ENCODE measurements at regions not wholly inside any gene's neighbourhood (a gene's known extent, or its start where the extent isn't known, plus 50 kb on each side); places are given as distances from the start of the nearest gene placed in this dataset.

DNA sequence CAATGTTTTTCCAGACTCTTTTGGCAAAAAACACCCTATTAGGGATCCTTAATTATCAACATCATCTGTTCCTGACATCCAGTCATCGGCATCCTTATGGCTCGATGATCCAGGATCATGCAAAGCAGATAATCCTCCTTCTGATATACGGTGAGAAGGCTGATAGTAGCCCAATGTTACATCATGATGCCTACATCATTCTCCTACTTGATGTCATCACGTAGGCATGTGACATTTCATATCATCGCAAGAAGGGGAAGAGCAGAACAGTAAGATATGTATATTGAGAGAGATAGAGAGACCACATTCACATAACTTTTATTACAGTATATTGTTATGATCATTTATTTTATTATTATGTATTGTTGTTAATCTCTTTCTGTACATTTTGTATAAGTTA is 168.6 kb downstream of the ADAMTS15 start:
- DNase-seq (ENCODE audit: low read depth, low spot score) (no peak), ATAC-seq (no peak)
- Histone ChIP-seq H3K4me3 (ENCODE audit: low read depth in 2 of 2, low read length in 2 of 2) (no peak overlapping the region), H3K9me3 (ENCODE audit: control insufficient read depth, insufficient read depth, low read depth, low read length) (no peaks in the 10 kb centered on the region), H3K36me3 (ENCODE audit: control insufficient read depth, insufficient read depth, low read length) (no peaks in the 10 kb centered on the region), H3K27me3 (ENCODE audit: control insufficient read depth, insufficient read depth, low read length) (no peaks in the 10 kb centered on the region), H3K27ac (ENCODE audit: low read length) (no peak overlapping the region), H3K4me1 (ENCODE audit: control insufficient read depth, insufficient read depth, low read length) (no peaks in the 10 kb centered on the region)
- ChIA-PET POLR2A (no interaction called here), CTCF (no interaction called here)
- no TSS peak for BruUV-seq (replicated peaks)
- intact Hi-C loops (cut with micrococcal nuclease; ENCODE audit: unreplicated experiment) (no loop called here), in situ Hi-C loops (cut with HindIII; ENCODE audit: low pct_unique_long_range_greater_than_20kb, low sequenced_read_pairs) (no loop called here)
- TF ChIP-seq, protein P1, sequence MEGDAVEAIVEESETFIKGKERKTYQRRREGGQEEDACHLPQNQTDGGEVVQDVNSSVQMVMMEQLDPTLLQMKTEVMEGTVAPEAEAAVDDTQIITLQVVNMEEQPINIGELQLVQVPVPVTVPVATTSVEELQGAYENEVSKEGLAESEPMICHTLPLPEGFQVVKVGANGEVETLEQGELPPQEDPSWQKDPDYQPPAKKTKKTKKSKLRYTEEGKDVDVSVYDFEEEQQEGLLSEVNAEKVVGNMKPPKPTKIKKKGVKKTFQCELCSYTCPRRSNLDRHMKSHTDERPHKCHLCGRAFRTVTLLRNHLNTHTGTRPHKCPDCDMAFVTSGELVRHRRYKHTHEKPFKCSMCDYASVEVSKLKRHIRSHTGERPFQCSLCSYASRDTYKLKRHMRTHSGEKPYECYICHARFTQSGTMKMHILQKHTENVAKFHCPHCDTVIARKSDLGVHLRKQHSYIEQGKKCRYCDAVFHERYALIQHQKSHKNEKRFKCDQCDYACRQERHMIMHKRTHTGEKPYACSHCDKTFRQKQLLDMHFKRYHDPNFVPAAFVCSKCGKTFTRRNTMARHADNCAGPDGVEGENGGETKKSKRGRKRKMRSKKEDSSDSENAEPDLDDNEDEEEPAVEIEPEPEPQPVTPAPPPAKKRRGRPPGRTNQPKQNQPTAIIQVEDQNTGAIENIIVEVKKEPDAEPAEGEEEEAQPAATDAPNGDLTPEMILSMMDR (IDR thresholded peaks at IDR 0.05), result no peak
- TF ChIP-seq POLR2AphosphoS5 (IDR thresholded peaks at IDR 0.05; ENCODE audit: low read depth, low read length), result no peak
- TF ChIP-seq, protein P2, sequence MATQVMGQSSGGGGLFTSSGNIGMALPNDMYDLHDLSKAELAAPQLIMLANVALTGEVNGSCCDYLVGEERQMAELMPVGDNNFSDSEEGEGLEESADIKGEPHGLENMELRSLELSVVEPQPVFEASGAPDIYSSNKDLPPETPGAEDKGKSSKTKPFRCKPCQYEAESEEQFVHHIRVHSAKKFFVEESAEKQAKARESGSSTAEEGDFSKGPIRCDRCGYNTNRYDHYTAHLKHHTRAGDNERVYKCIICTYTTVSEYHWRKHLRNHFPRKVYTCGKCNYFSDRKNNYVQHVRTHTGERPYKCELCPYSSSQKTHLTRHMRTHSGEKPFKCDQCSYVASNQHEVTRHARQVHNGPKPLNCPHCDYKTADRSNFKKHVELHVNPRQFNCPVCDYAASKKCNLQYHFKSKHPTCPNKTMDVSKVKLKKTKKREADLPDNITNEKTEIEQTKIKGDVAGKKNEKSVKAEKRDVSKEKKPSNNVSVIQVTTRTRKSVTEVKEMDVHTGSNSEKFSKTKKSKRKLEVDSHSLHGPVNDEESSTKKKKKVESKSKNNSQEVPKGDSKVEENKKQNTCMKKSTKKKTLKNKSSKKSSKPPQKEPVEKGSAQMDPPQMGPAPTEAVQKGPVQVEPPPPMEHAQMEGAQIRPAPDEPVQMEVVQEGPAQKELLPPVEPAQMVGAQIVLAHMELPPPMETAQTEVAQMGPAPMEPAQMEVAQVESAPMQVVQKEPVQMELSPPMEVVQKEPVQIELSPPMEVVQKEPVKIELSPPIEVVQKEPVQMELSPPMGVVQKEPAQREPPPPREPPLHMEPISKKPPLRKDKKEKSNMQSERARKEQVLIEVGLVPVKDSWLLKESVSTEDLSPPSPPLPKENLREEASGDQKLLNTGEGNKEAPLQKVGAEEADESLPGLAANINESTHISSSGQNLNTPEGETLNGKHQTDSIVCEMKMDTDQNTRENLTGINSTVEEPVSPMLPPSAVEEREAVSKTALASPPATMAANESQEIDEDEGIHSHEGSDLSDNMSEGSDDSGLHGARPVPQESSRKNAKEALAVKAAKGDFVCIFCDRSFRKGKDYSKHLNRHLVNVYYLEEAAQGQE (IDR thresholded peaks at IDR 0.05; ENCODE audit: insufficient read depth in 1 of 2, low read depth in 2 of 2, low read length in 1 of 2), result no peak
- no peak for TF ChIP-seq SIN3A (IDR thresholded peaks at IDR 0.05; ENCODE audit: borderline replicate concordance, insufficient read depth, low read depth, low read length)
- TF ChIP-seq TCF7L2 (IDR thresholded peaks at IDR 0.05; ENCODE audit: low read depth, low read length), result no peak

DNA sequence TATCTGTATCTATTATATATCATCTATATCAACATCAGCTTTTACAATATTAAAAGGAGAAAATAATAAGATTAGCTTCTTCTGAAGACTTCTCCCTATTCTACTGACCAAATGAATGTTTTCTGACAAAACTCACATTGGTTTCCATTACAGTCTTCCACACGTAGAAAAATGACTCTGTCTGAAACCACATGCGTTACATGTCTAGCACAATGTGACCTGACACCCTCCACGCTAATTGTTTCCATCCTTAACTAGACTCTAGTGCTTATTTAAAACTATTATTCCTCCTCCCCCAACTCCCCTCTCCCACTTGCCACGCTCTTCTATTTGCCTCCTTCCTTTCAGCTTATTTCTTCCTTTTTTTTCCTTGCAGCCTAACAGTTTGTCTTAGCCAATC is 172.1 kb downstream of the ADAMTS15 start:
- DNase-seq (ENCODE audit: low read depth, low spot score) (no peak), ATAC-seq (no peak)
- ChIA-PET CTCF (no interaction called here), POLR2A (no interaction called here)
- no peak overlapping the region for H3K4me3 ChIP-seq (ENCODE audit: low read depth in 2 of 2, low read length in 2 of 2)
- H3K36me3 ChIP-seq (ENCODE audit: control insufficient read depth, insufficient read depth, low read length), result no peaks in the 10 kb centered on the region
- no peaks in the 10 kb centered on the region for H3K4me1 ChIP-seq (ENCODE audit: control insufficient read depth, insufficient read depth, low read length)
- in situ Hi-C loops (cut with HindIII; ENCODE audit: low pct_unique_long_range_greater_than_20kb, low sequenced_read_pairs), result no loop called here
- H3K27me3 ChIP-seq (ENCODE audit: control insufficient read depth, insufficient read depth, low read length), result no peaks in the 10 kb centered on the region
- no peaks in the 10 kb centered on the region for H3K9me3 ChIP-seq (ENCODE audit: control insufficient read depth, insufficient read depth, low read depth, low read length)
- BruUV-seq (replicated peaks), result no TSS peak
- TF ChIP-seq, protein P1 (IDR thresholded peaks at IDR 0.05), result no peak
- TF ChIP-seq POLR2AphosphoS5 (IDR thresholded peaks at IDR 0.05; ENCODE audit: low read depth, low read length) (no peak), TCF7L2 (IDR thresholded peaks at IDR 0.05; ENCODE audit: low read depth, low read length) (no peak), SIN3A (IDR thresholded peaks at IDR 0.05; ENCODE audit: borderline replicate concordance, insufficient read depth, low read depth, low read length) (no peak)
- TF ChIP-seq, protein P2 (IDR thresholded peaks at IDR 0.05; ENCODE audit: insufficient read depth in 1 of 2, low read depth in 2 of 2, low read length in 1 of 2), result no peak
- intact Hi-C loops (cut with micrococcal nuclease; ENCODE audit: unreplicated experiment), result no loop called here
- H3K27ac ChIP-seq (ENCODE audit: low read length), result no peak overlapping the region; the same call in 1 of the 2 replicates

Data from Panc1 (cell line).